GM10266 (cell line): ENCODE measurements at regions not wholly inside any gene's neighbourhood (a gene's known extent, or its start where the extent isn't known, plus 50 kb on each side); places are given as distances from the start of the nearest gene placed in this dataset.

Source experiments
- DNase-seq: peaks from one replicate; pipeline ENCODE4 v3.0.0; 2012; ENCODE audit errors: extremely low spot score
- CTCF ChIP-seq: IDR thresholded peaks from 2 replicates; pipeline ENCODE4 v1.5.1; 2012; ENCODE audit warnings: mild to moderate bottlenecking, low read depth; ENCODE audit not compliant: control insufficient read depth, insufficient read depth; ENCODE audit errors: missing control alignments

GRCh38 chr12:98317939-98318899, 197.2 kb upstream of the TMPO start:
- no peak for DNase-seq
- TF ChIP-seq CTCF: no peak

GRCh38 chr12:98319716-98320425, 195.5 kb upstream of the TMPO start:
- TF ChIP-seq CTCF: no peak
- DNase-seq: no peak

- no peak for DNase-seq
- TF ChIP-seq CTCF: no peak
Measured at GRCh38 chr12:98325003-98325402, 190.4 kb upstream of the TMPO start.

- TF ChIP-seq CTCF: no peak
- no peak for DNase-seq
Measured at GRCh38 chr12:98328467-98328866, 186.9 kb upstream of the TMPO start.

GRCh38 chr12:98329589-98329988, 185.8 kb upstream of the TMPO start:
- DNase-seq: no peak

GRCh38 chr12:98332642-98333041, 182.7 kb upstream of the TMPO start:
- no peak for DNase-seq
- TF ChIP-seq CTCF: peak; percentile 18

More at GRCh38 chr12:98329589-98329988, 185.8 kb upstream of the TMPO start:
- no peak for TF ChIP-seq CTCF
